SK-N-SH treated with all-trans-retinoic acid at 6 μM for 48 hours (cell line): ENCODE measurements at regions not wholly inside any gene's neighbourhood (a gene's known extent, or its start where the extent isn't known, plus 50 kb on each side); places are given as distances from the start of the nearest gene placed in this dataset.

ENCODE experiments used
- ATAC-seq: fragments of 200-7000 bp; cut with Tn5 transposase; 3 replicates; pipeline ENCODE4 v1.9.1; 2020; ENCODE audit warnings: mild to moderate bottlenecking, moderate library complexity
- ARNTL ChIP-seq: fragments of 450-650 bp; formaldehyde crosslinking; IDR thresholded peaks from 2 replicates; pipeline ENCODE4 v1.5.0; 2020; ENCODE audit warnings: low read depth, mild to moderate bottlenecking, moderate library complexity, borderline replicate concordance
- CSDC2 ChIP-seq: fragments of 250-450 bp; sonication (Bioruptor Pico); IDR thresholded peaks from 2 replicates; pipeline ENCODE4 v1.5.0; 2020; ENCODE audit warnings: mild to moderate bottlenecking, moderate library complexity
- ESRRG ChIP-seq: fragments of 250-450 bp; sonication (Bioruptor Pico); IDR thresholded peaks from 2 replicates; pipeline ENCODE4 v1.6.1; 2021; ENCODE audit warnings: mild to moderate bottlenecking
- GLIS3 ChIP-seq: fragments of 250-450 bp; sonication (Bioruptor Pico); IDR thresholded peaks from 2 replicates; pipeline ENCODE4 v1.5.0; 2020; ENCODE audit warnings: mild to moderate bottlenecking, moderate library complexity
- ISL1 ChIP-seq: fragments of 250-450 bp; sonication (Bioruptor Pico); IDR thresholded peaks from 2 replicates; pipeline ENCODE4 v2.1.2; 2022; ENCODE audit warnings: mild to moderate bottlenecking, moderate library complexity
- OSR1 ChIP-seq: fragments of 250-450 bp; sonication (Bioruptor Pico); IDR thresholded peaks from 2 replicates; pipeline ENCODE4 v1.8.0; 2022; ENCODE audit warnings: moderate library complexity, mild to moderate bottlenecking, inconsistent platforms
- PPARA ChIP-seq: fragments of 250-450 bp; sonication (Bioruptor Pico); IDR thresholded peaks from 2 replicates; pipeline ENCODE4 v1.5.0; 2020; ENCODE audit warnings: mild to moderate bottlenecking, borderline replicate concordance
- SNAI2 ChIP-seq: fragments of 250-450 bp; sonication (Bioruptor Pico); IDR thresholded peaks from 2 replicates; pipeline ENCODE4 v1.5.0; 2020; ENCODE audit warnings: mild to moderate bottlenecking, moderate library complexity
- TCF4 ChIP-seq: fragments of 250-450 bp; sonication (Bioruptor Pico); IDR thresholded peaks from 2 replicates; pipeline ENCODE4 v1.8.0; 2021; ENCODE audit warnings: mild to moderate bottlenecking, moderate library complexity, borderline replicate concordance
- TOX ChIP-seq: fragments of 250-450 bp; sonication (Bioruptor Pico); IDR thresholded peaks from 2 replicates; pipeline ENCODE4 v1.8.0; 2021; ENCODE audit warnings: mild to moderate bottlenecking, moderate library complexity, borderline replicate concordance
- ZC3H10 ChIP-seq: fragments of 250-450 bp; sonication (Bioruptor Pico); IDR thresholded peaks from 2 replicates; pipeline ENCODE4 v1.5.1; 2021; ENCODE audit warnings: mild to moderate bottlenecking, moderate library complexity
- ZFP3 ChIP-seq: fragments of 250-450 bp; sonication (Bioruptor Pico); IDR thresholded peaks from 2 replicates; pipeline ENCODE4 v1.5.0; 2020; ENCODE audit warnings: mild to moderate bottlenecking, moderate library complexity
- ZFP30 ChIP-seq: fragments of 450-650 bp; formaldehyde crosslinking; IDR thresholded peaks from 2 replicates; pipeline ENCODE4 v1.5.0; 2022; ENCODE audit warnings: mild to moderate bottlenecking, moderate library complexity
- ZNF565 ChIP-seq: fragments of 450-650 bp; formaldehyde crosslinking; conservative IDR thresholded peaks from 2 replicates; pipeline ENCODE4 v1.5.0; 2020; ENCODE audit warnings: low read depth, mild to moderate bottlenecking, moderate library complexity
- ZNF8 ChIP-seq: fragments of 450-650 bp; formaldehyde crosslinking; IDR thresholded peaks from 2 replicates; pipeline ENCODE4 v1.5.0; 2020; ENCODE audit warnings: mild to moderate bottlenecking, moderate library complexity
- TF ChIP-seq, protein P1 (sequence below): fragments of 250-450 bp; sonication (Bioruptor Pico); IDR thresholded peaks from 2 replicates; pipeline ENCODE4 v1.5.0; 2020; ENCODE audit warnings: mild to moderate bottlenecking, moderate library complexity
- TF ChIP-seq, protein P2 (sequence below): fragments of 250-450 bp; sonication (Bioruptor Pico); IDR thresholded peaks from 2 replicates; pipeline ENCODE4 v1.5.1; 2020; ENCODE audit warnings: low read depth, mild to moderate bottlenecking, moderate library complexity
- TF ChIP-seq, protein P3 (sequence below): fragments of 250-450 bp; sonication (Bioruptor Pico); IDR thresholded peaks from 2 replicates; pipeline ENCODE4 v1.8.0; 2020; ENCODE audit warnings: mild to moderate bottlenecking, moderate library complexity, borderline replicate concordance
- TF ChIP-seq, protein P4 (sequence below): fragments of 250-450 bp; sonication (Bioruptor Pico); IDR thresholded peaks from 2 replicates; pipeline ENCODE4 v1.5.1; 2021; ENCODE audit warnings: mild to moderate bottlenecking, moderate library complexity
- TF ChIP-seq, protein P5 (sequence below): fragments of 250-450 bp; sonication (Bioruptor Pico); IDR thresholded peaks from 2 replicates; pipeline ENCODE4 v1.8.0; 2021; ENCODE audit warnings: low read depth, mild to moderate bottlenecking, moderate library complexity, borderline replicate concordance

DNA sequence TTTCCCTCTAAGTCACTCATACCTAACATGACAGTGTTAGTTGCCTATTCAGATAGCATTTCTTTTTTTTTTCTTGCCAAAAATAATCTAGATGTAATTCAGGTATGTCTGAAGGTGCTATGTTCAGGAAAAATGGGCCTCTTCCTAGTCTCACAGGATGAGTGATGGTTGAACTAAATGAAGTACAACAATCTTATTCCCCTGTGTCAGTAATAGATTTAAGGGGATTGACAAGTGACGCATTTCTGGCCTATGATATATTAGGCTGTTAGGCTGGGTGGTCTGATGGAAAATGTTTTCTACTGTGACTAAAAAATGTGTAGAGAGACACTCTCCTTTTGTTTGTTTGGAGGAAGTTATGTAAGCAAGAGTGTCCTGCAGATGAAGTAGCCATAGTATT, 878.7 kb upstream of the SLITRK1 start (continued):
- TF ChIP-seq, protein P1, sequence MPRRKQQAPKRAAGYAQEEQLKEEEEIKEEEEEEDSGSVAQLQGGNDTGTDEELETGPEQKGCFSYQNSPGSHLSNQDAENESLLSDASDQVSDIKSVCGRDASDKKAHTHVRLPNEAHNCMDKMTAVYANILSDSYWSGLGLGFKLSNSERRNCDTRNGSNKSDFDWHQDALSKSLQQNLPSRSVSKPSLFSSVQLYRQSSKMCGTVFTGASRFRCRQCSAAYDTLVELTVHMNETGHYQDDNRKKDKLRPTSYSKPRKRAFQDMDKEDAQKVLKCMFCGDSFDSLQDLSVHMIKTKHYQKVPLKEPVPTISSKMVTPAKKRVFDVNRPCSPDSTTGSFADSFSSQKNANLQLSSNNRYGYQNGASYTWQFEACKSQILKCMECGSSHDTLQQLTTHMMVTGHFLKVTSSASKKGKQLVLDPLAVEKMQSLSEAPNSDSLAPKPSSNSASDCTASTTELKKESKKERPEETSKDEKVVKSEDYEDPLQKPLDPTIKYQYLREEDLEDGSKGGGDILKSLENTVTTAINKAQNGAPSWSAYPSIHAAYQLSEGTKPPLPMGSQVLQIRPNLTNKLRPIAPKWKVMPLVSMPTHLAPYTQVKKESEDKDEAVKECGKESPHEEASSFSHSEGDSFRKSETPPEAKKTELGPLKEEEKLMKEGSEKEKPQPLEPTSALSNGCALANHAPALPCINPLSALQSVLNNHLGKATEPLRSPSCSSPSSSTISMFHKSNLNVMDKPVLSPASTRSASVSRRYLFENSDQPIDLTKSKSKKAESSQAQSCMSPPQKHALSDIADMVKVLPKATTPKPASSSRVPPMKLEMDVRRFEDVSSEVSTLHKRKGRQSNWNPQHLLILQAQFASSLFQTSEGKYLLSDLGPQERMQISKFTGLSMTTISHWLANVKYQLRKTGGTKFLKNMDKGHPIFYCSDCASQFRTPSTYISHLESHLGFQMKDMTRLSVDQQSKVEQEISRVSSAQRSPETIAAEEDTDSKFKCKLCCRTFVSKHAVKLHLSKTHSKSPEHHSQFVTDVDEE (CRISPR knock-in tag): no peak
- TF ChIP-seq ZNF8 (CRISPR knock-in tag): no peak

DNA sequence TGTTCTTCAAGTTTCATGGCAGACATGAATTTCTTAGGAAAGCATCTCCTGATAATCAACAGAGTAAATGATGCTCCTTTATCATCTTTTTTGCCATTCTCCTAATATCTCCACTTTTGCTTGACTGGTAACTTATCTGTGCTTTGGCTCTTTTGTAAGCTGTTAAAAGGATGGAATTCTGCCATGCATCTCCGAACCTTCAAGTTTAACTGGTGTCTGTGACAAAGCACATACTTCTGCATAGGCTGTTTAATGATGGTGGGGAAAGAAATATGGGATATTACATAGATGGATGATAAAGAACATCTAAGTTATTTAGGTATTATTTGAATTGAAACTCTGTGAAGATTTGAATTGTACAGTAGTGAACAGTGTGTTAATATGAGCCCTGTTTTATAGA, 866.9 kb upstream of the SLITRK1 start:
- no peak for ATAC-seq
- TF ChIP-seq ZC3H10: no peak
- no peak for TF ChIP-seq ZFP3 (CRISPR knock-in tag)
- no peak for TF ChIP-seq TOX (CRISPR knock-in tag)
- no peak for TF ChIP-seq PPARA
- TF ChIP-seq ARNTL (CRISPR knock-in tag): no peak
- TF ChIP-seq ISL1 (CRISPR knock-in tag): no peak
- TF ChIP-seq, all 23 proteins: peak for 0

DNA sequence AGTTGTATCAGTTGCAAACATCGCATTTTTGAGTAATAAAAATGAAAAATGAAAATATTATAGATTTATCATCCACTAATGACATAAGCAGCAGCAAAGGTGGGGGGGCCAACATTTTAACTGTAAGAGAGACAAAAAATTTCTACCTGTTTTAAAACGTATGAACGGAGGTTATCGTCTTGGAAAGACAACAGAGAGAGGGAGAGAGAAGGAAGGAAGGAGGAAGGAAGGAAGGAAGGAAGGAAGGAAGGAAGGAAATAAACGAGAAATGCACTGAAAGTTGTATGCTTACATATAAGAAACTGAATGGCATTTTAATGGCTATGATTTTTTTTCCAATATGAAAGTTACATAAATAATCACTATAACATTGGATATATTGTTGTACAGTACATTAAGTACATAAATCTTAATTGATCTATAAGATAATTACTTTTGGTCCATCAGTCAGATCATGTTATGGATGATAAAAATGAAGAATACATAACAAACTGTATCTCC, 862.8 kb upstream of the SLITRK1 start:
- TF ChIP-seq ZNF8 (CRISPR knock-in tag) (no peak), ISL1 (CRISPR knock-in tag) (no peak), ZFP30 (no peak), CSDC2 (CRISPR knock-in tag) (no peak), SNAI2 (no peak), ZC3H10 (no peak)
- TF ChIP-seq, protein P2, sequence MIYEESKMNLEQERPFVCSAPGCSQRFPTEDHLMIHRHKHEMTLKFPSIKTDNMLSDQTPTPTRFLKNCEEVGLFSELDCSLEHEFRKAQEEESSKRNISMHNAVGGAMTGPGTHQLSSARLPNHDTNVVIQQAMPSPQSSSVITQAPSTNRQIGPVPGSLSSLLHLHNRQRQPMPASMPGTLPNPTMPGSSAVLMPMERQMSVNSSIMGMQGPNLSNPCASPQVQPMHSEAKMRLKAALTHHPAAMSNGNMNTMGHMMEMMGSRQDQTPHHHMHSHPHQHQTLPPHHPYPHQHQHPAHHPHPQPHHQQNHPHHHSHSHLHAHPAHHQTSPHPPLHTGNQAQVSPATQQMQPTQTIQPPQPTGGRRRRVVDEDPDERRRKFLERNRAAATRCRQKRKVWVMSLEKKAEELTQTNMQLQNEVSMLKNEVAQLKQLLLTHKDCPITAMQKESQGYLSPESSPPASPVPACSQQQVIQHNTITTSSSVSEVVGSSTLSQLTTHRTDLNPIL (CRISPR knock-in tag): no peak
- TF ChIP-seq, protein P1 (CRISPR knock-in tag): no peak
- TF ChIP-seq, all 23 proteins: peak for 0
- no peak for ATAC-seq

DNA sequence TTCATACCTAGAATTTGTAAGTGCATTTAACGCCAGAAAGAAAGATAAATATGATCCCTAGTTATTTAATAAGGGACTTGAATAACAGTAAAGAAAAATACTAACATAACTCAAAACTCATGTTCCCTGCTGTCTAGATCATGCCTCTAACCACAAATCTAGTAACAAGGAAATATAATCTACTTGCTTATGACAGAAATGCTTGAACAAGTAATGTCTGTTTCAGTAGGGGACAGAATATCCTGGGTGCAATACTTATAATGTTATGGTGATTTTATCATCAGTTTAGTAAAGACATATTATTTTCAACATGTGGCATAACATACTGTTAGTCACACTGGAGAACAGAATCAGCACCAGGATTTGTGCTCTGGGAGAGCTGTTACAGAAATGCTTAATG, 861.9 kb upstream of the SLITRK1 start:
- TF ChIP-seq ZNF565 (no peak), ARNTL (CRISPR knock-in tag) (no peak), ISL1 (CRISPR knock-in tag) (no peak), PPARA (no peak), OSR1 (CRISPR knock-in tag) (no peak), TCF4 (CRISPR knock-in tag) (no peak), ZFP30 (no peak), SNAI2 (no peak), CSDC2 (CRISPR knock-in tag) (no peak)
- no peak for ATAC-seq

DNA sequence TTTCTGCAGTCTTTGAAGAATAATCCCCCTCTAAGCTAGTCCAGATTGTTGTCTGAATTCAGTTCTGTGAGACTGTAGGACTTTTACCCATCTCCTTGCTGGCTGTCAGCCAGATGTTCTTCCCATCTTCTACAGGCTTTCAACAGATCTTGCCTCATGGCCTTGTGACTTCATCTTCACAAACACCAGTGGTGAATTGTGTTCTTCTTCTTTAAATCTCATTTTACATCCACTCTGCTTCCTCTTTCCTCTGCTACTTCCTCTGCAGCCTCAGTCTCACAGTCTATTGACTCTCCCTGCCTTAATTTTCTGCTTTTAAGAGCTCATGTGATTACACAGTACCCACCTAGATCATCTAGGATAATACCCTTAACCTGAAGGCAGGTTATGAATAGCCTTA, 859.0 kb upstream of the SLITRK1 start:
- ATAC-seq: no peak
- TF ChIP-seq PPARA (no peak), ZFP30 (no peak), ZC3H10 (no peak), CSDC2 (CRISPR knock-in tag) (no peak), GLIS3 (CRISPR knock-in tag) (no peak), TOX (CRISPR knock-in tag) (no peak), ESRRG (no peak), ZNF565 (no peak), ARNTL (CRISPR knock-in tag) (no peak), SNAI2 (no peak), ISL1 (CRISPR knock-in tag) (no peak)
- TF ChIP-seq, protein P2 (CRISPR knock-in tag): no peak
- TF ChIP-seq, protein P3, sequence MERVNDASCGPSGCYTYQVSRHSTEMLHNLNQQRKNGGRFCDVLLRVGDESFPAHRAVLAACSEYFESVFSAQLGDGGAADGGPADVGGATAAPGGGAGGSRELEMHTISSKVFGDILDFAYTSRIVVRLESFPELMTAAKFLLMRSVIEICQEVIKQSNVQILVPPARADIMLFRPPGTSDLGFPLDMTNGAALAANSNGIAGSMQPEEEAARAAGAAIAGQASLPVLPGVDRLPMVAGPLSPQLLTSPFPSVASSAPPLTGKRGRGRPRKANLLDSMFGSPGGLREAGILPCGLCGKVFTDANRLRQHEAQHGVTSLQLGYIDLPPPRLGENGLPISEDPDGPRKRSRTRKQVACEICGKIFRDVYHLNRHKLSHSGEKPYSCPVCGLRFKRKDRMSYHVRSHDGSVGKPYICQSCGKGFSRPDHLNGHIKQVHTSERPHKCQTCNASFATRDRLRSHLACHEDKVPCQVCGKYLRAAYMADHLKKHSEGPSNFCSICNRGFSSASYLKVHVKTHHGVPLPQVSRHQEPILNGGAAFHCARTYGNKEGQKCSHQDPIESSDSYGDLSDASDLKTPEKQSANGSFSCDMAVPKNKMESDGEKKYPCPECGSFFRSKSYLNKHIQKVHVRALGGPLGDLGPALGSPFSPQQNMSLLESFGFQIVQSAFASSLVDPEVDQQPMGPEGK (CRISPR knock-in tag): no peak
- TF ChIP-seq, protein P4, sequence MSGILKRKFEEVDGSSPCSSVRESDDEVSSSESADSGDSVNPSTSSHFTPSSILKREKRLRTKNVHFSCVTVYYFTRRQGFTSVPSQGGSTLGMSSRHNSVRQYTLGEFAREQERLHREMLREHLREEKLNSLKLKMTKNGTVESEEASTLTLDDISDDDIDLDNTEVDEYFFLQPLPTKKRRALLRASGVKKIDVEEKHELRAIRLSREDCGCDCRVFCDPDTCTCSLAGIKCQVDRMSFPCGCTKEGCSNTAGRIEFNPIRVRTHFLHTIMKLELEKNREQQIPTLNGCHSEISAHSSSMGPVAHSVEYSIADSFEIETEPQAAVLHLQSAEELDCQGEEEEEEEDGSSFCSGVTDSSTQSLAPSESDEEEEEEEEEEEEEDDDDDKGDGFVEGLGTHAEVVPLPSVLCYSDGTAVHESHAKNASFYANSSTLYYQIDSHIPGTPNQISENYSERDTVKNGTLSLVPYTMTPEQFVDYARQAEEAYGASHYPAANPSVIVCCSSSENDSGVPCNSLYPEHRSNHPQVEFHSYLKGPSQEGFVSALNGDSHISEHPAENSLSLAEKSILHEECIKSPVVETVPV: no peak
- TF ChIP-seq, protein P5, sequence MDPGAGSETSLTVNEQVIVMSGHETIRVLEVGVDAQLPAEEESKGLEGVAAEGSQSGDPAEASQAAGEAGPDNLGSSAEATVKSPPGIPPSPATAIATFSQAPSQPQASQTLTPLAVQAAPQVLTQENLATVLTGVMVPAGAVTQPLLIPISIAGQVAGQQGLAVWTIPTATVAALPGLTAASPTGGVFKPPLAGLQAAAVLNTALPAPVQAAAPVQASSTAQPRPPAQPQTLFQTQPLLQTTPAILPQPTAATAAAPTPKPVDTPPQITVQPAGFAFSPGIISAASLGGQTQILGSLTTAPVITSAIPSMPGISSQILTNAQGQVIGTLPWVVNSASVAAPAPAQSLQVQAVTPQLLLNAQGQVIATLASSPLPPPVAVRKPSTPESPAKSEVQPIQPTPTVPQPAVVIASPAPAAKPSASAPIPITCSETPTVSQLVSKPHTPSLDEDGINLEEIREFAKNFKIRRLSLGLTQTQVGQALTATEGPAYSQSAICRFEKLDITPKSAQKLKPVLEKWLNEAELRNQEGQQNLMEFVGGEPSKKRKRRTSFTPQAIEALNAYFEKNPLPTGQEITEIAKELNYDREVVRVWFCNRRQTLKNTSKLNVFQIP (CRISPR knock-in tag): no peak
